Right kidney (tissue), 1 donor: ENCODE measurements at regions not wholly inside any gene's neighbourhood (a gene's known extent, or its start where the extent isn't known, plus 50 kb on each side); places are given as distances from the start of the nearest gene placed in this dataset.

ENCODE experiments used
- DNase-seq: peaks from one replicate; pipeline ENCODE4 v3.0.0-alpha.2; 2016

DNA sequence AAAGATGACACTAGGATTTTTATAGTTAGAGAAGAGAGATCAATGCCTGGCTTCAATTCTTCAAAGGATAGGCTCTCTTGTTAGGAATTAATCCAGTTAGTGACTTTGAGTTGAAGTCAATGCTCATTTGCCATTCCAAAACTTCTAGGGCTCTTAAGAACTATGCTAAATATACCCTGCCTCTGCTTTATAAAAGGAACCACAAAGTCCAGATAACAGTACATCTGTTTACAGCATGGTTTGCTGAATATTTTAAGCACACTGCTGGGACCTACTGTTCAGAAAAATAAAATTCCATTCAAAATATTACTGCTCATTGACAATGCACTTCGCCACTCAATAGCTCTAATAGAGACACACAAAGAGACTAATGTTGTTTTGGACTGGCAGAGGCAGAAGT lies 786.6 kb upstream of the DPPA4 start:
- no peak for DNase-seq

DNA sequence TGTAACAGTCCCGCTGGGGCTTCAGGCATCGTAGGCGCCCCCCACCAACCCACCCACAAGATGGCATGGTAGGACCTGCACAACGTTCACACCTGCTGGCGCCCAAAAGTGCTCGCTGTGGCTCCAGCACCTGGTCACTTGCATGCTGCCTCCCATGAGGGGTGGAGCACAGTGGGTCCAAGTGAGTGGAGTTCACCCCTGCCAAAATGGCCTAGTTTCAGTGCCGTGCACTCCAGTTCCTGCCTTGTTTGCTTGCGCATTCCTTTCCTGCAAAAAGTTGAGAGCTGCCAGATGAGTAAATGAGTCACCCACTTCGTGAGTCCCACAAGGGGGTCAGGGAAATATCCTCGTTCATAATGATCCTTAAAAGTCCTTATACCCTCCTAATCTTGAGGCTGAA lies 788.7 kb upstream of the DPPA4 start:
- DNase-seq, result no peak

DNA sequence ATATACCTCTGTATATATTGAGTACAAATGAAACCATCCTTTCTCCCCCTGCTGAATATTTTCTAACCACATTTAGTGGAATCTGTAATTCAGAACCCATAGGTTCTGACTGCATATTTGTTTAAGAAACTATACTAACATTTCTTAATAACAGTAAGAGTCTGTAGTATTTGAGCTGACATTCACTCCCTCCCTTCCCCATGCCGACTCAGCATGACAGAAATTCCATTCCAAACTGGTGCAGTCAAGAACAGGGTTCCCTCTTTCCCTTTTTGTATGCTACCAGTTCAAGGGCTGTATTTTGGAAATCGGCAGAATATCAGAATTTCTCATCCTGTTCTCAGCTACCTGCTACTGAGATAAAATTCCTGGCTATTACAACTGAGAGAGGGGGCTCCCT lies 796.6 kb upstream of the DPPA4 start:
- DNase-seq, result no peak

DNA sequence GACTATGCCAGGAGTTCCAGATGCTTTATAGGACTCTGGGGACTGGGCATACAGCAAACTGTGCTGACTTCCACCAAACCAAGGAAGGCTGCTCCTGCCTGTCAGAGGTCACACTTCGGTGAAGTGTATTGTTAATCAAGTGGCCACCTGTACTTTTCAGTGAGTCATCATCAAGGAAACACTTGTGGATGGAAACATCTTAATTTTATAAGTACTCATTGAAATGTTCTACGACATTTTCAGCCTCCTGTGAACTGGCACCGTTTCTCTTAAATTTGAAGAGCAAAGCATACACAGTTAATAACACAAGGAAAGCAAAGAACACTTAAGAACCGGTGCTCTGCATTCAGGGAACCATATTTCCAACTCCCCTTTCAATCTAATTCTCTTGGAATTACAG lies 801.7 kb upstream of the DPPA4 start:
- no peak for DNase-seq

DNA sequence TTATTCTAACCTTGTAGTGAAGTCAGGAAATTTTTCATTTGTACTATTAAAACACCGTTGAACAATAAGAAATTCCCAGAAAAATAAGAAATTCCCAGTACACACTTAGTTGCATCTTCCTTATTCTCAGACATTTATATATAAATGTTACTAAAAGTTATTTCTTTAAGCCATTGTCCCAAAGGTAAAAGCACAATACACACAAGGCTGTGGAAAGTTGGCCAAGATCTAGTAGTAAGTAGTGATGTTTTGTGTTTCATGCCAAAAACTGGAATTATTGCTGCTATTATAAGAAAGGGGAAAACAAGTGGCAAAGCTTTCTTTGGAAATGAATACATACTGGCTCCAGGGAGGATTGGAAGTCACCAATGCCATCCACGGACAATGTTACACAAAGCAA lies 802.5 kb upstream of the DPPA4 start:
- DNase-seq, result no peak

DNA sequence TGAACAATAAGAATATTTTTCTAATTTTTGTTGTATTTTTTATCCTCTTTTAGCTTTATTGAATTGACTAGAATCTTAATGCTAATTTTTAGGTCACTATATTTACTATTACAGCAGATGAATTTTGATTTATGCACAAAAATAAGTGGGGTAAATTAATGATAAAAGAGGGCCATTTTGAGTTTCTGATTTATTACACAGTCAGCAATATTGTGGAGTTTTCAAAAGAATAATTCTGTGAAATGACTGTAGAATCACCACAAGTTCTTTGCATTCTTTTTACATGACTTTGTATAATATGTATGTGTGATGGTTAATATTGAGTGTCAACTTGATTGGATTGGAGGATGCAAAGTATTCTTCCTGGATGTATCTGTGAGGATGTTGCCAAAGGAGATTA lies 812.4 kb upstream of the DPPA4 start:
- no peak for DNase-seq

DNA sequence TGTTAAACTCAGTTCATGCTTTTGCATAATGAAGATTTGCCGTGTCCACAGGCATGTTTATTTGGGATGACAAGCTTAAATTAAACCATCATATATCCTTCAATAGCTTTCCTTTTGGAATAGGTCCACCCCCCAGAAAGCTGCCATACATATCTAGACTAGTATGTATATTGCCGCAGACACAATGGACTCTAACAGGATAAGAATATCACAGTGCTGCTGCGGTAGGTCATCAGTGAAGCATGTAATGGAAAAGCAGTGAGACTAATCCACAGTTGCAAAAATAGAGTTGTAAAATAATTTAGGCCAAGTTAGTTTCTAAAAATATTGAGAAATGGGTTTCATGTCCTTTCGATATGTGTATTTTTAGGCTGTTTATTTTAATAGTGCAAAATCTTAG lies 819.9 kb upstream of the DPPA4 start:
- DNase-seq, result no peak

DNA sequence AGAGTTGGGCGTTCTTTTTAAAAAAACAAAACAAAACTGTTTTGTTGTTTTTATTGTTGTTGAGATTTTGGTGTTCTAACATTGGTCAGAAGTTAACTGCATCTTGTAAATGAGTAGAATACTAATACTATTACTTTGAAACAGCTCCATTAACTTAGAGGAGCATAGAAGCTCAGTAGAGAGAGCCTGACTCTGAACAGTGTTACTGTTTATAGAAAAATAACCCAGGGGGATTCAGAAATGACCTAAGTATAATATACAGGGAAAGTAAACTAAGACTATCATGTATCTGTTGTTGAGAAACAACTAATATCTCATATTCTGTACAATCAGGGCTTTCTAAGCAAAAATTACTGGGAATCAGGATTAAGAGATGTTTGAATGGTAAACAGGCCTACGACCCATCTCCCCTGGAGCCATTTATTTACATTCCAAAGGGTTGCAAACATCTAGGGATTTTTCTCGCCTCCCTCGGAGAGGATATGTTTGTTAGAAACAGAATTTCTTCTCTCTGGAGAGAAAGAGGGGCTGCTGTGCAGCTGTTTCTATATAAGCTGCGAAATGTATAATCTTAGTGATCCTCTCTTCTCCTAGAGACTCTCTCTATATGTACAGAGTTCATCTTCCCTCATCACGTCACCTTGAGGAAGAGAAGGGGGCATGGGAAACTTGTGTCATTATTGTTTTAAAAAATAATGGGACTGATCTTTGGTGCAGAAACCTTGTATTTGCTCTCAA lies 827.5 kb upstream of the DPPA4 start:
- DNase-seq, result no peak

DNA sequence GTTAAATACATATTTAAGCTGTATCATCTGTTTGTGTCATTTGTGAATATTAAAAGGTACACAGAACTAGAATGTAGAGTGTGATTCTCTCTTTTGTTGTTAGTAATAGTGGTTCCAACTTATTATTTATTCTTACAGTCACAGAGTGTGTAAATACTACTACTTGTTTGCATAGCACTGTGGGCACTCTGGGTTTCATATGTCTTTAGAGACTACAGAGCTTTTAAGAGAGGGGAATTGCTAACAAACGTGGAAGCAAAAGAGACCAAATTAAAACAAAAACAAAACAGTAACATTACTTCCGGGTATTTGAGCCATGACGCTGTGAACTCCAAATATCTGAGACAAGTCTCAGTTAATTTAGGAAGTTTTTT lies 828.0 kb upstream of the DPPA4 start:
- no peak for DNase-seq

DNA sequence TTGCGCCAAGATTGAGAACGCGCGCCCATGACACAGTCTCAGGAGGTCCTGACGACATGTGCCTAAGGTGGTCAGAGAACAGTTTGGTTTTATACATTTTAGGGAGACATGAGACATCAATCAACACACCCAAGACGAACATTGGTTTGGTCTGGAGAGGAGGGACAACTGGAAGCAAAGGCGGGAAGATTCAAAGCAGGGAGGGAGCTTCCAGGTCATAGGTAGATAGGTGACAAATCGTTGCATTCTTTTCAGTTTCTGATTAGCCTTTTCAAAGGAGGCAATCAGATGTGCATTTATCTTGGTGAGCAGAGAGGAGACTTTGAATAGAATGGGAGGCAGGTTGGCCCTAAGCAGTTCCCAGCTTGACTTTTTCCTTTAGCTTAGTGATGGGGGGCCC lies 828.4 kb upstream of the DPPA4 start:
- DNase-seq, result no peak

DNA sequence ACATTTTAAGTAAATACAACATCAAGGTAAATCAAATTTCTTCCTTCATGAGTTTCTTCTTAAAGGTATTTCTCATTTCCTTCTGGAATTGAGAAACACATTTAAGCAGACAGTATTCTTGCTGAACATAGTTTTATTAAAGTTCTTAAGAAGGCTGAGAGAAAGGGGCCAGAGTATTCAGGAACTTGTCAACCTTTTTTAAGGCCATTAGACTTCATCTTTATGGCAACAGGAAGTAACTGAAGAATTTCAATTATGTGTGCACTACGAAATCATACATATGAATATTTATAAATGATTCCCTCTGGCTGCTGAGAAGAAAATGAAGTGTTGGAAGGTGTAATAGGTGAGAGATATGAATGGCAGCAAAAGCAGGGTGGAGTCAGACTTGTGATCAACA lies 829.4 kb upstream of the DPPA4 start:
- no peak for DNase-seq

DNA sequence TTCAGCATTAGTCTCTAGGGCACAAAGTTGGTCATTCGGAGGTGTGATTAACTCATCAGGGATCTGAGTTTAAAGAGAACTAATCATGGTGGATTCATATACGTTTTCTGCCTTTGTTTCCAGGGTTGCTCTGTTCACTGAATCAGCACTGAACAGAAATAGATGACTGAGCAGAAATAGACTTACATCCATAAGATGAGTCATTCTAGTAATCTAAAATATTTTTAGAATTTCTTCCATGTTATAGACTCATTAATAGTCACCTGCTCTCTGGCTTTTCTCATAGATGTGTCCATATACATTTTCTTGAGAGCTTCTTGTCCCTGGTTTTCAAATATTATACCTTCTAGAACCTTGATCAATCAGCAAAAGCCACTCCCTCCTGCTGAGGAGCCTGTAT lies 837.6 kb upstream of the DPPA4 start:
- no peak for DNase-seq

DNA sequence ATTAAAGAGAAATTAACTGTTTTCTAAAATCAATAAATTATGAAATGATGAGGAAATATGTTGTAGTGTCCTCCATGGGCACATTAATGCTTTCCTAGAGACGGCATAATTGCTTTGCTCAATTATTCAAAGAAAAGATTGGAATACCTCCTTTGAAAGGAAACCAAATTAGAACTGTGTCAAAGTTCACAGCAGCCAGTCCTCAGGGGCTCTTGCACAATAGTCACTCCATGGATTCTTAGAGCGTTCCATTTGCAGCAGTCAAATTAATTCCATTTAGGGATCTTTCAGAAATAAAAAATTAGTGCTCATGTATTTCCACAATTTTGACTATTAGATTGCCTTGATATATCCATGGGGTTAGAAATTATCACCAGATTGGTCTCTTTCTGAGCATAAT lies 841.6 kb upstream of the DPPA4 start:
- no peak for DNase-seq

DNA sequence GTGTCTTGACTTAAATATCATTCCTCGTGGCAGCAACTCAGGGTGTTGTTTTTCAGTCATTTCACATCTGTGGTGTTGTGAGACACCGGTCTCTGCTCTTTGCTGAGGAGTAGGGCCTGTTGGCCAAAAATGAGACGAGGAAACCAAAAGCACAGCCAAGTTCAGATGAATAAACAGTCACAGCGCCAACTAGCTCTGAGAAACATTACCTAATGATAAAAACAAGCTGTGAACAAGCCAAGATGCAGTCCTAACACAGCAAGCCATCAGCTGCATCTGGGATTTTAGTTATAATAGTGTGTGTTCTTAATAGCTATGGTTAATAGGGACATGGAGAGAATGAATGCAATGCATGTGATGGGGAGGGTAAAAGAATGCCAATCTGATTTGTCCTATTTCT lies 843.4 kb upstream of the DPPA4 start:
- no peak for DNase-seq

DNA sequence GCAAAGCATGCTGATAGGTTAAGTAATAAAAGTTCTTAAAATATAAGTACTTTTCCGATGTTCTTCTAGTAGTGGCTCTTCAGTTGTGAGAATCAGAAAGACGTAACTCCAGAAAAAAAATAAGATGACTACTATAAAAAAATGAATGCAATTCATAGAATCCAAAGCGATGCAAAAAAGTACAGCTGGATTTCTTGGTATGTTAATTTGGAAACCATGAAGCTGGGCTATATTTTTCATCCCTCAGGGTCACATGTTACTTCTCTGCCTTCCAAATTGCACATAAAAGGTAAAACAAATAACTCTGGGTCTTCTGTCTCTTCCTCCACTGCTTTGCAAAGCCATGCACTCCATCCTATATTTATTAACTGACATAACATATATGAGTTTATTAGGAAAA lies 843.9 kb upstream of the DPPA4 start:
- DNase-seq, result no peak

DNA sequence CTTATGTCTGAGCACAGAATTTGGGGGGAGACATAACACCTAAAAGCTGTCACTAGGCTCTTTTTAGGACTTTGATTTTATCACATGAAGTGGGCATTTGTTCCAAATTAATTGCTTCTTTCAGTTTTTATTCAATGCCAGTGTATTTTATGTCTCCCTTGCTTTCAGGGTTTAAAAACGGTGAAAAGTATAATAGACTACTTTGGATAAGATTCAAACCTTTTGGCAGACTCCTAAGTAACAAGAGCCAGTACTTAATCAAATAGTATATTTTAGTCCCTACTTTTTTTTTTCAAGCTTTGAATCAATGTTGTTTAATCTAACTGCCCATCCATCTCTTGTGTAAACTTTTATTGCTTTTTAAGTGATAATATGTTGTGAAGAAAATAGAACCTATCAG lies 847.2 kb upstream of the DPPA4 start:
- no peak for DNase-seq

DNA sequence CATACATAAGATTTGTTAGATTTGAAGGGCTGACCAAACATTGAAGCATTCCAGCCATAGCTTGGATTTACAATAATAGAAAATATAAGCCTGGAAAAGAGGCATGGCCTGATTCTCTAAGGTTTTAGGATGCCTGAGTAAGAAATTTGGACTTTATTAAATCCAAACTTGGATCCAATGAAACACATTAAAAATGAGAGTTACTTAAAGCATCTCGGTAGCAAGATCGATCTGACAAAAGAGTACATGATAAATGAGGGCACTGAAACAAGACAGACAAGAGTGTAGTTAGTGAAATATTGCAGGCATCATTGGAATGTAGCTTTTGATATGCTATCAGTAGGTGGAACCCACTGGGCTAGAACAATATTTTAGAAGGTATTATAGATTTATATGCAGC lies 855.7 kb upstream of the DPPA4 start:
- DNase-seq, result no peak

DNA sequence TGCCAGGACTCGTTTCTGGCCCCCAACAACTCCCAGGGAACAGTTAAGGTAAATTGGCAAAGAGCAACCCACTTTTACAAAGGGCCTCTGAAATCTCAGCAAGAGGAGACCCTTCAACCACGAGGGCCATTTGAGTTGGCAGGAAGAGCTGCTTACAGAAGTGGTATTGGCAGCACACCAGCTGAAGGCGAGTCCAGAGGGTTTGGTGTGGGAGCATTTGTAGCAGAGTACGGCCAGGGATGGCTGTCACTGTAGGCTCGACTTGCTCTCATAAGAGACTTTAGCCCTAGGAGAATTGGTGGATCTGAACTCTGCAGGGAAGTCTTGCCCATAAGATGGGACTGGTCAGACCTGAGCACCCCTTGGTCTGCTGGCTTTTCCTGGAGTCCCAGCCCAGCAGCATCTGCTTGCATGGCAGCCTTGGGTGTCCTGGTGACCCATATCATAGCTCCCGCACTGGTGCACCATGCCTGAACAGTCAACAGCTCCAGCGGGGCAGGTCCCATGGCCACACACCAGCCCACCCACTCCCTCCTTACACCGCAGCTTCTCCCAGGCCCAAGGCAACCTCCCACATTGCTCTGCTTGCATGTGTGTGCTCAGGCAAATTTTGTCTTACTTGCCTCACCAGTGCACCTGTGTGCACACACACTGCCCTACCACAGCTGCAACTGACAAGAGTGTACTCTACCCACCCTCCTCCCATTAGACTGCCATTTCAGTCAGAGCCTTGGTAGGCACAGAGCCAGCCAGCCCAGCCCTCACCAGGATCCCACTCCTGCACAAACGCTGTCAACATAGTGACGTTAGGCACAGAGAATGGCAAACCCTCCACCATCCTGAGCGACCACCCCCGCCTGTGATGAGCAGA lies 861.6 kb upstream of the DPPA4 start:
- DNase-seq, result no peak

DNA sequence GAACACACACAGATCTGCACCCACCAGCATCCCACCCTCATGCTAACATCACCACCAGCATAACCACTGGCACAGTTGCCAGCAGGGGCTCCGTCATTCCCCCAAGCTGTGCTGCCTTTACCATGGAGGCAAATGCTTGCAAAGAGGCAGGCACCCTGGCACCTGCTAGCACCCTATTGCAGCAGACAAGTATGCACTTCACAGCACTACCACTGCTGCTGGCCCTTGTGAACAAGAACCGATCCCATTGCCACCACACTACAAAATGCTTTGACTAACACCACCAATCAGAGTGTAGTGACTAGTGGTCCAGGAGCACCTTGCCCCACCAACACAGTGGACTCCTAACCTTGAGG lies 862.2 kb upstream of the DPPA4 start:
- no peak for DNase-seq

DNA sequence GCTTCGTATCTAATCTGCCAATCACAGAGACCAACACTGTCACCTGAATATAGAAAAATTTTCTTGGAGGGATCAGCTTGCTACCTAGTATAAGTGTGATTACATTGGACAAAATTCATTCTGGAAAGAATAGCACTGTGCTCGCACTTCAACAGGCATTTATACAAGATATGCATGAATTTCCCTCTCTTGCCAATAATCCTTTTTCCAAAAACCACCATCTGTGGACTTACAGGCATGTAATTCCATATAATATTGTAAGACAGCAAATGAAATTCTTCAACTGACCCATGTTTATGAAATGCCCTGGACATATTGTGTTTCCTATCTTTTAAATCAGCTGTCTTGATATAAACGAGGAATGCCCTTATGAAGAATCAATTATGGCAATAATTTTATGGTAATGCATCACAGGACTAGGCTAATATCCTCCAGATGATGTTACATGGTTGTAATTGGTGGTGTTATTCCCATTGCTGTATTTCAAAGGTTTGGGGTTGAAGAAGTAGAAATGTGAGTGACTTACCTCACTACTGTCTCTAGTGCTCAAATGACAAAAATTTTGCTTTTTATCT lies 861.4 kb upstream of the NECTIN3 start:
- DNase-seq, result no peak

DNA sequence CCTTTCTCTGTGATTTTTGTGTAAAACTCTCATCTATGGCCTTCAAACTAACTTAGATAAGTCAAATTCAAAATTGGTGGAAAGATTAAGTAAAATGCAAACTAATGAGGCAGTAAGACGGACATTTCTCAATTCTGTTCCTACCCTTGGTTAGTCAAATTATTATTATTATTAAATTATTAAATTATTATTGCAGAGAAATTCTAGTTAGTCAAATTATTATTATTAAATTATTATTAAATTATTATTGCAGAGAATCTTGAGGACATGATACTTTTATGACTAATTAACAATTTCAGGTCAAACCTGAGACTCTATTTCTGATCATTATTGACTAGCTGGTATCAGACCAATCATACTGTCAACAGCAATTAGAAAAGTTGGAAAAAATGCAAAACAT lies 845.0 kb upstream of the NECTIN3 start:
- no peak for DNase-seq

DNA sequence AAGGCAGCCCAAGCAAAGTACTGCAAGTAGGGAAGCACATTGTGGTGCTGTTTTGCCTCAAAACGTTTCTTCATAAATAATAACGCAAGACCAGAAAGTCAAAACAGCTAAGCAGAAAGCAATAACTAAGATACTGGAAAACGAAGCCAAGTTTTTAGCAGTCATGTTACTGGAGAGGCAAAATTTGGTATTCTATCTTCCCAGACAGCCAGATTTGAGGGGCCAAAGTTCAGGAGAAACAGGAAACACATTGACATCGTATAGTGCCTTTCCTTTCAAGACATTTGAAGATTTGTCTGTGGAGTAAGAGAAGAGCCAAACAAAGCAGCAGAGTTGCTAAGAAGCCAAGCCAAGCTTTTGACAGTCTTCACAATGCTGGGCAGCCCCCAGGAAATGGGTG lies 843.6 kb upstream of the NECTIN3 start:
- no peak for DNase-seq

DNA sequence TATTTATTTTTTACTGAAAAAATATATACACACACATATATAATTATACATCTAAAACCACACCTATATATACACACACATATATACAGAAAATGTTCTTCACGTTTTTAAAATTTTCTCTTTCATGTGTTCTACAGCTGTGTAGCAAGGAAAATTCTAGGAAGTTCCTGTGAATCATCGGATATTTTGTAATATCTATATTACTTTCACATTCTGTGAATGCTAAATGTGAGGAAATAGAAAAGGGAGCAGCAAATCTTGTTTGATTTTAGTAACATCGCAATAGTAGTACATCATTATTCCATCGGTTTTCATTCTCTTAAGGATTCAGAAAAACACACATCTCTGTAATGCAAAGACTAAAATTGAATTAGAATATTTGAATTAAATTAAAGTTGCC lies 836.8 kb upstream of the NECTIN3 start:
- no peak for DNase-seq
